Astrocyte (in vitro differentiated cells and primary cell): ENCODE measurements at regions not wholly inside any gene's neighbourhood (a gene's known extent, or its start where the extent isn't known, plus 50 kb on each side); places are given as distances from the start of the nearest gene placed in this dataset.

Experiments
- DNase-seq: peaks from one replicate; pipeline ENCODE4 v3.0.0-alpha.2; 2010; ENCODE audit warnings: low read depth
- FAIRE-seq: peaks from 2 replicates; lab custom pipeline; 2011; peaks lifted over from hg19 to GRCh38; lab: Jason Lieb, UNC
- H2AFZ ChIP-seq: 2 replicates; pipeline ENCODE4 v1.6.0; 2012; ENCODE audit warnings: low read depth, low read length, inconsistent platforms
- H3K27ac ChIP-seq: 2 replicates; pipeline ENCODE4 v1.5.1; 2011; ENCODE audit warnings: low read depth, low read length, inconsistent platforms
- H3K27me3 ChIP-seq: 2 replicates; pipeline ENCODE4 v1.6.0; 2011; ENCODE audit warnings: low read length, inconsistent platforms; ENCODE audit not compliant: insufficient read depth
- H3K36me3 ChIP-seq: 2 replicates; pipeline ENCODE4 v1.5.1; 2011; ENCODE audit warnings: low read length, inconsistent platforms; ENCODE audit not compliant: insufficient read depth
- H3K4me1 ChIP-seq: 2 replicates; pipeline ENCODE4 v1.5.1; 2011; ENCODE audit warnings: low read length, inconsistent platforms; ENCODE audit not compliant: insufficient read depth
- H3K4me2 ChIP-seq: 2 replicates; pipeline ENCODE4 v1.6.0; 2012; ENCODE audit warnings: low read length, inconsistent platforms
- H3K4me3 ChIP-seq: 2 replicates; pipeline ENCODE4 v1.5.1; 2011; ENCODE audit warnings: low read depth, mild to moderate bottlenecking, low read length, inconsistent platforms; ENCODE audit not compliant: insufficient read depth
- H3K79me2 ChIP-seq: 2 replicates; pipeline ENCODE4 v1.6.0; 2012; ENCODE audit warnings: mild to moderate bottlenecking, low read length, inconsistent platforms; ENCODE audit not compliant: insufficient read depth
- H3K9ac ChIP-seq: 2 replicates; pipeline ENCODE4 v1.6.0; 2012; ENCODE audit warnings: mild to moderate bottlenecking, low read length, inconsistent platforms
- H3K9me3 ChIP-seq: 2 replicates; pipeline ENCODE4 v1.5.1; 2012; ENCODE audit warnings: low read depth, mild to moderate bottlenecking, low read length, inconsistent platforms; ENCODE audit not compliant: insufficient read depth
- H4K20me1 ChIP-seq: 2 replicates; pipeline ENCODE4 v1.6.0; 2012; ENCODE audit warnings: low read length, inconsistent platforms; ENCODE audit not compliant: insufficient read depth
- H3K27ac Mint-ChIP-seq: one replicate; pipeline ENCODE4 v1.8.0; 2021; ENCODE audit warnings: mild to moderate bottlenecking, mixed read lengths; ENCODE audit not compliant: unreplicated experiment
- H3K27me3 Mint-ChIP-seq: one replicate; pipeline ENCODE4 v1.8.0; 2021; ENCODE audit warnings: low read depth, mixed read lengths; ENCODE audit not compliant: unreplicated experiment
- H3K36me3 Mint-ChIP-seq: one replicate; pipeline ENCODE4 v1.8.0; 2021; ENCODE audit warnings: low read depth, mixed read lengths; ENCODE audit not compliant: unreplicated experiment
- H3K4me1 Mint-ChIP-seq: one replicate; pipeline ENCODE4 v1.8.0; 2021; ENCODE audit warnings: low read depth, mixed read lengths; ENCODE audit not compliant: unreplicated experiment
- H3K4me3 Mint-ChIP-seq: one replicate; pipeline ENCODE4 v1.8.0; 2021; ENCODE audit warnings: mild to moderate bottlenecking, moderate library complexity, mixed read lengths; ENCODE audit not compliant: unreplicated experiment
- H3K9me3 Mint-ChIP-seq: one replicate; pipeline ENCODE4 v1.8.0; 2021; ENCODE audit warnings: mild to moderate bottlenecking, mixed read lengths; ENCODE audit not compliant: unreplicated experiment
- CTCF ChIP-seq: IDR thresholded peaks from 2 replicates; pipeline ENCODE4 v1.5.1; 2011; ENCODE audit warnings: low read depth, mild to moderate bottlenecking, inconsistent platforms, low read length, moderate library complexity; ENCODE audit not compliant: insufficient read depth
- EZH2 ChIP-seq: IDR thresholded peaks from 2 replicates; pipeline ENCODE4 v1.6.1; 2012; ENCODE audit warnings: mild to moderate bottlenecking, low read length, inconsistent platforms; ENCODE audit not compliant: insufficient read depth

- Mint-ChIP-seq H3K27ac (no peak overlapping the region), H3K36me3 (no peaks in the 10 kb centered on the region), H3K4me3 (no peak overlapping the region), H3K4me1 (no peaks in the 10 kb centered on the region), H3K27me3 (no peaks in the 10 kb centered on the region), H3K9me3 (no peaks in the 10 kb centered on the region)
- FAIRE-seq (no peak), DNase-seq (no peak)
- no peak for TF ChIP-seq EZH2
- TF ChIP-seq CTCF, result no peak
- Histone ChIP-seq H3K4me1 (no peaks in the 10 kb centered on the region), H3K27me3 (no peaks in the 10 kb centered on the region), H3K36me3 (no peaks in the 10 kb centered on the region), H2AFZ (no peak overlapping the region), H3K9me3 (no peaks in the 10 kb centered on the region), H3K4me3 (no peak overlapping the region), H3K27ac (no peak overlapping the region), H3K4me2 (no peak overlapping the region), H3K79me2 (no peaks in the 10 kb centered on the region), H4K20me1 (no peaks in the 10 kb centered on the region), H3K9ac (no peak overlapping the region)
Observed at GRCh38 chr5:107764282-107764681, 93.5 kb upstream of the EFNA5 start.

- Mint-ChIP-seq H3K27me3 (peaks cover 2% of the 10 kb centered on the region), H3K4me1 (no peaks in the 10 kb centered on the region), H3K4me3 (no peak overlapping the region), H3K9me3 (no peaks in the 10 kb centered on the region), H3K36me3 (no peaks in the 10 kb centered on the region), H3K27ac (no peak overlapping the region)
- no peaks in the 10 kb centered on the region for H3K36me3 ChIP-seq
- no peaks in the 10 kb centered on the region for H3K9me3 ChIP-seq
- no peak overlapping the region for H3K9ac ChIP-seq
- no peaks in the 10 kb centered on the region for H3K79me2 ChIP-seq
- DNase-seq (no peak), FAIRE-seq (no peak)
- H3K4me1 ChIP-seq, result no peaks in the 10 kb centered on the region
- TF ChIP-seq CTCF, result no peak
- TF ChIP-seq EZH2, result no peak
- no peaks in the 10 kb centered on the region for H4K20me1 ChIP-seq
- no peak overlapping the region for H3K4me2 ChIP-seq
- no peaks in the 10 kb centered on the region for H3K27me3 ChIP-seq
- no peak overlapping the region for H3K4me3 ChIP-seq
- no peak overlapping the region for H2AFZ ChIP-seq
- H3K27ac ChIP-seq, result no peak overlapping the region
Observed at GRCh38 chr5:107753427-107753826, 82.7 kb upstream of the EFNA5 start.

GRCh38 chr5:107744418-107745330 lies 73.9 kb upstream of the EFNA5 start:
- Histone ChIP-seq H4K20me1 (no peaks in the 10 kb centered on the region), H3K27me3 (no peaks in the 10 kb centered on the region), H3K4me2 (no peak overlapping the region), H3K9me3 (no peaks in the 10 kb centered on the region), H2AFZ (no peak overlapping the region), H3K4me1 (no peaks in the 10 kb centered on the region), H3K9ac (no peak overlapping the region), H3K36me3 (no peaks in the 10 kb centered on the region), H3K4me3 (no peak overlapping the region), H3K79me2 (no peaks in the 10 kb centered on the region), H3K27ac (no peak overlapping the region)
- no peaks in the 10 kb centered on the region for H3K27me3 Mint-ChIP-seq
- TF ChIP-seq CTCF, result no peak
- no peak for TF ChIP-seq EZH2
- no peaks in the 10 kb centered on the region for H3K36me3 Mint-ChIP-seq
- FAIRE-seq, result no peak
- H3K4me1 Mint-ChIP-seq, result peaks cover 14% of the 10 kb centered on the region
- no peak overlapping the region for H3K27ac Mint-ChIP-seq
- DNase-seq, result no peak
- no peaks in the 10 kb centered on the region for H3K9me3 Mint-ChIP-seq
- no peak overlapping the region for H3K4me3 Mint-ChIP-seq
